ENCODE measurements at regions not wholly inside any gene's neighbourhood (a gene's known extent, or its start where the extent isn't known, plus 50 kb on each side); places are given as distances from the start of the nearest gene placed in this dataset.
A peak's percentile ranks its signal among the peaks of the same experiment; 100 is the strongest.

DNA sequence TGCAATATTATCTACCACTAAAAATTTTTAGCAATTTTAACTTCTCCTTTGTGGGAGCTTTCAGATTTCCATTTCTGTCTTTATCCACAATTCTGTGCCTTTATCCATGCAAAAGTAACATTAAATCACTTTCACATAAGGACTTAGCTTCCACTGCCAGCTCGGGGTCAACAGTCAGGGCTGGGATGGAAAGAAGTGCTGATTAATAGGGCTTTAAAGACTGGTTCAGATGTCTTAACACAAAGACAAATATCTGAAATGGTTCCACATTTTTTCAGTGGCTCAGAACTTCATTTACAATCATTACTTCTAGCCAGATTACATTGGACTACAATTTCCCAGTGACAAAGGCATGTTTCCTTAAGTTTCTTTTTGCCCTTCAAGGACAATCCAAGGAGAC lies 191.8 kb upstream of the CPHXL start:
- no peak overlapping the region for H2AFZ ChIP-seq (ENCODE audit: low read length)
- H3K4me3 ChIP-seq (ENCODE audit: insufficient read depth, low read length) = no peak overlapping the region
- DNase-seq (ENCODE audit: insufficient read length, low spot score, missing footprints) = peak; percentile 29
- H3K9me3 ChIP-seq (ENCODE audit: low read depth, low read length) = no peaks in the 10 kb centered on the region
- no peak overlapping the region for H3K27ac ChIP-seq (ENCODE audit: low read depth, low read length)
- H3K27me3 ChIP-seq (ENCODE audit: insufficient read depth, low read length) = no peaks in the 10 kb centered on the region
- H4K20me1 ChIP-seq (ENCODE audit: insufficient read depth, low read length) = no peaks in the 10 kb centered on the region
- H3K36me3 ChIP-seq (ENCODE audit: insufficient read depth, low read length) = no peaks in the 10 kb centered on the region
- no peaks in the 10 kb centered on the region for H3K4me1 ChIP-seq (ENCODE audit: insufficient read depth, low read length)
- no peaks in the 10 kb centered on the region for H3K79me2 ChIP-seq (ENCODE audit: insufficient read depth, low read length)
- no peak for TF ChIP-seq CTCF (IDR thresholded peaks at IDR 0.05; ENCODE audit: extremely low read depth, low read depth, low read length)
- no peak overlapping the region for H3K4me2 ChIP-seq (ENCODE audit: insufficient read depth, low read length)

DNA sequence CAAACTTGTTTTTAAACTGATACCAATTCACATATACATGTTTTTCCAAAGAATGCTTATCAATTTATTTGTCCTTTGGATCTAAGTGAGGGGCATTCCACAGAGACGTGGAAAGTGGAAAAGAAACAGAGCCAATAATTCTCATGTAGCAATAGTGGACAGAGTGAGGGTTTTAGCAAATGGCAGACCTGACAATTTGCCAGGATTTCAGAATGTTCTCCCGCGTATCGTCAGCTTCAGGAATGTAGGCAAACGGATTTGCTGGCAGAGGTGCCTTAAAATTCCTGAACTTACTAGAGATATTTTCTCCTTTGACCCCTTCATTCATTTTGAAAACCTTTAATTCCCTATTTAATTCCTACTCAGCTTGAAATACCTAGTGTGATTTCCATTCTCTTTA lies 193.4 kb upstream of the CPHXL start:
- H3K79me2 ChIP-seq (ENCODE audit: insufficient read depth, low read length) = no peaks in the 10 kb centered on the region
- H3K4me2 ChIP-seq (ENCODE audit: insufficient read depth, low read length) = no peak overlapping the region

GRCh38 chr16:75921281-75921680 lies 195.0 kb upstream of the CPHXL start:
- no peak overlapping the region for H2AFZ ChIP-seq (ENCODE audit: low read length)
- no peak overlapping the region for H3K27ac ChIP-seq (ENCODE audit: low read depth, low read length)
- no peaks in the 10 kb centered on the region for H3K36me3 ChIP-seq (ENCODE audit: insufficient read depth, low read length)
- H3K4me1 ChIP-seq (ENCODE audit: insufficient read depth, low read length) = no peaks in the 10 kb centered on the region
- H4K20me1 ChIP-seq (ENCODE audit: insufficient read depth, low read length) = no peaks in the 10 kb centered on the region
- H3K79me2 ChIP-seq (ENCODE audit: insufficient read depth, low read length) = no peaks in the 10 kb centered on the region
- H3K4me3 ChIP-seq (ENCODE audit: insufficient read depth, low read length) = no peak overlapping the region
- H3K9me3 ChIP-seq (ENCODE audit: low read depth, low read length) = no peaks in the 10 kb centered on the region
- H3K4me2 ChIP-seq (ENCODE audit: insufficient read depth, low read length) = no peak overlapping the region
- H3K27me3 ChIP-seq (ENCODE audit: insufficient read depth, low read length) = no peaks in the 10 kb centered on the region
- no peak for TF ChIP-seq CTCF (IDR thresholded peaks at IDR 0.05; ENCODE audit: extremely low read depth, low read depth, low read length)
- no peak for DNase-seq (ENCODE audit: insufficient read length, low spot score, missing footprints)

More for the DNA sequence above, 193.4 kb upstream of the CPHXL start:
- no peaks in the 10 kb centered on the region for H3K4me1 ChIP-seq (ENCODE audit: insufficient read depth, low read length)
- no peaks in the 10 kb centered on the region for H3K36me3 ChIP-seq (ENCODE audit: insufficient read depth, low read length)
- H3K27me3 ChIP-seq (ENCODE audit: insufficient read depth, low read length) = no peaks in the 10 kb centered on the region
- no peak overlapping the region for H2AFZ ChIP-seq (ENCODE audit: low read length)
- H3K27ac ChIP-seq (ENCODE audit: low read depth, low read length) = no peak overlapping the region
- no peak for TF ChIP-seq CTCF (IDR thresholded peaks at IDR 0.05; ENCODE audit: extremely low read depth, low read depth, low read length)
- DNase-seq (ENCODE audit: insufficient read length, low spot score, missing footprints) = no peak
- H4K20me1 ChIP-seq (ENCODE audit: insufficient read depth, low read length) = no peaks in the 10 kb centered on the region
- no peaks in the 10 kb centered on the region for H3K9me3 ChIP-seq (ENCODE audit: low read depth, low read length)
- H3K4me3 ChIP-seq (ENCODE audit: insufficient read depth, low read length) = no peak overlapping the region

DNA sequence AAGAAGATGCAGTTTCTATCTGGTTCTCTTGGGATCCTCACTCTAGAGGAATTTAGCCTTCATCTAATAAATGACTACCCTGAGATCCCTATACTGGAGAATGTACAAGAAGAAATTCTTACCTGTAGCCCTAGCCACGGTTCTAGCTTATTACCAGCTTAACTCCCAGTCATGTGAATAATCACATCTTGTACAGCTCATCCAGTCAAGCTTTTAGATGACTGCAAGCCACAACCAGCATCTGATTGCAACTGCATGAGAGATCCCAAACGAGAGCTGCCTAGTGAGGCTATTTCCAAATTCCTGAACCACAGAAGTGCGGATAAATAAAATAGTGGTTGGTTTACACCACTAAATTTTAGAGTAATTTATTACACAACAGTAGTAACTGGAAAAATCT lies 196.0 kb upstream of the CPHXL start:
- Histone ChIP-seq H3K4me2 (ENCODE audit: insufficient read depth, low read length) (no peak overlapping the region), H4K20me1 (ENCODE audit: insufficient read depth, low read length) (no peaks in the 10 kb centered on the region), H3K36me3 (ENCODE audit: insufficient read depth, low read length) (no peaks in the 10 kb centered on the region), H3K4me3 (ENCODE audit: insufficient read depth, low read length) (no peak overlapping the region), H2AFZ (ENCODE audit: low read length) (no peak overlapping the region), H3K4me1 (ENCODE audit: insufficient read depth, low read length) (no peaks in the 10 kb centered on the region), H3K27ac (ENCODE audit: low read depth, low read length) (no peak overlapping the region), H3K9me3 (ENCODE audit: low read depth, low read length) (no peaks in the 10 kb centered on the region), H3K27me3 (ENCODE audit: insufficient read depth, low read length) (no peaks in the 10 kb centered on the region), H3K79me2 (ENCODE audit: insufficient read depth, low read length) (no peaks in the 10 kb centered on the region)
- peak; percentile 19 for DNase-seq (ENCODE audit: insufficient read length, low spot score, missing footprints)
- no peak for TF ChIP-seq CTCF (IDR thresholded peaks at IDR 0.05; ENCODE audit: extremely low read depth, low read depth, low read length)
